ENCODE measurements at regions not wholly inside any gene's neighbourhood (a gene's known extent, or its start where the extent isn't known, plus 50 kb on each side); places are given as distances from the start of the nearest gene placed in this dataset.

DNA sequence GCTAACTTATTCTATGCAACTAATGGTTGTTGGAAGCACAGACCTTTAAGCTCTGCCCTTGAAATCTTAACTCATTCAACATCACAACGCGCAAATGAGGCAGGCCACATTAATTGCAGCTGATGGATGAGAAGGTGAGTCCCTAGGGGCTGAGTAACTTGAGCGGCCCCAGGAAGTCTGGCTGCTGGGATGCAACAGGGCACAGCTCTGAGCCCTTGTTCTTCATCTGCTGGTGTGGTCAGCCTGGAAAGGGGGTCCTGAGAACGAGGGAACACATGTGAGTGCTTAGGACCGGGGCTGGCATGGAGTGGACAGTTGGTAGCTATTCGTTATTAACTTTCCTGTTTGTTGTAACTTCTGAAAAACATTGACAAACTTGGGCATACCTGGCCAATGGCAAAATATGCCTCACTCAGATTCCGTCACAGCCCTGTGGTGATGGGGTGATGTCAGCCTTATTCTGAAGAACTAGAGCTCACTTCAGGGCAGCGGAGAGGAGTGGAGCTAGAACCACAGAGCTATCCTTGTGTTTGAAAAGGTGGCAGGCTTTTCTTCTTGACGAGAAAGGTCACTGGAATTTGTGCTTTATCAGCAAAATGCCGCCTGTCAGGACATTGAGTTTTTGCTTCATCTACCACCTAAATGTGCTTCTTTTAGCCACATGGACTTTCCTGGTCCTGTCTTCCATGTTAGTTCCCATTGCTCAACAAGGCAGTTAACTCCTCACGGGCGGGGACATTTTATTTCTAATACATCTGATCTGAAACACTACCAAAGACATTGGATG, 145.9 kb upstream of the FHL2 start:
- TF ChIP-seq POLR2AphosphoS5 (IDR thresholded peaks at IDR 0.05; ENCODE audit: low read depth, low read length): no peak
- TF ChIP-seq POLR2A (IDR thresholded peaks at IDR 0.05; ENCODE audit: low read depth, low read length): no peak
- TF ChIP-seq TAF1 (IDR thresholded peaks at IDR 0.05; ENCODE audit: low read depth, low read length): no peak
- no peak for TF ChIP-seq PAX5 (IDR thresholded peaks at IDR 0.05; ENCODE audit: insufficient read depth, low read length, severe bottlenecking)
- no peak for TF ChIP-seq SPI1 (IDR thresholded peaks at IDR 0.05; ENCODE audit: low read depth, low read length)
